Amygdala (tissue), 56 donors: ENCODE measurements at regions not wholly inside any gene's neighbourhood (a gene's known extent, or its start where the extent isn't known, plus 50 kb on each side); places are given as distances from the start of the nearest gene placed in this dataset.
"Not testable (repeated sequence)": the region's sequence is repeated elsewhere in the genome, so short reads cannot be mapped to it uniquely, and the experiment has no call there.

Source experiments
- DNase-seq, 56 donors: peaks; one replicate each; lab custom pipeline; 2025; lab: John Stamatoyannopoulos, UW

DNA sequence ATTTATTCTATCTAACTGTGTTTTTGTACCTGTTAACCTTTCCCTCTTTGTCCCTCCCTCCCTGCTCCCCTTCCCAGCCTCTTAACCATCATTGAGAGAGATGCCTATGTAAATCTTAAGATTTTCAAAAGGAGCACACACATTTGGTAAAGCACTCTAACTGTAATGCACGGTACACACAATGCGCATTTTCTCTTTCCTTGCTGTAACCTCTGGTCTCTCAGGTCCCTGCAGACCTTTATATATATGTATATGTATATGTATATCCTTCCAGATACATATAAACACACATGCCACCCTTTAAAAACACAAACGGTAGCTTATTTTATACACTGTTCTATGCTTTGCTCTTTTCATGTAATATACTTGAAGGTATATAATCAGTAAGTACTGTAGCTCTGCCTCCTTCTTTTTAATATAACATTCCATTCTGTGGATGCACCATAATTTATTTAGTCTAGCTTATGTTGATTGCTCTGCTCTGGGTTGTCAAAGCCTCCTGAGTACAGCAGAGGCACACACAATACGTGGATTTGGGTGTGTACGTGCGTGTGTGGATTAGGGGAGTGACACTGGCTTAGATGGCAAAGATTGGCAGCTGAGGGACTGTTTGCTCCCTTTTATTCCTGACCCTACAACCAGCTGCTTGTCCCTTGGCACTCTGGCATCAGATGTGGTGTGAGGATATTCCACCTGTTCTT lies 118.4 kb upstream of the PTPN20 start:
- not testable (repeated sequence) for DNase-seq

DNA sequence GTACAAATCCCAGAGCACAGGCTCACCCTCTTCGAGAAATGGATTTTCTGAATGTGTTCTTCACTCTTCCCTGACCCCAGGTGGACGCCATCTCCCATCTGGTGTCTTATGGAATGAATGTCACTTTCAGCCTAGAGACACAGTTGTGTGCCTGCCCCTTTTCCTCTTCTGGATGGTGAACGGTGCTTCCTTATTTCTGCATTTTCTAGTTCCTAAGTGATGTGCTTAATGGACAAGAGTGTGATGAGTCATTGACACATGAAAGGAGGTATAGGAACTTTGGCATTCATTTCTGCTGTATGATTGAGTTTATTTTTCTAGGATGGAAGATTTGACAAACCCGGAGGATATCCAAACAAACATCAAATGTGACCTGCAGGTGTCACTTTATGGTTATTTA lies 114.9 kb upstream of the PTPN20 start:
- DNase-seq: not testable (repeated sequence)

DNA sequence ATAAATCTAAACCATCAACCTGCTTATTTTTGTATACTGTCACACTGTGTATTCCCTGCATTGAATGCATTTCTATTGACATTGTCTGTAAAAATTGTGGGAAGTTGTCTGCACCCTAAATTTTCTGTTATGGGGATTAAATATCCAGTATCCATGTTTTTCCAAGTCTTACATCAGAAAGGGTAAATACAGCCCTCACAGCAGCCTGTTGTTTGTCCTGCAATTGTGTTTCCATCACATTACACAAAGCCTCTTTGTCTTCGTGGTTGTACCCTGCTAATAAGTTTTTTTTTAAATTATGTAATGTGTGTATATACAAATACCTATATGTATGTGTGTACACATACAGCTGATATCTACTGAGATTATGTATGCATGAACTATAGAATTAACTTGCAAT lies 109.2 kb upstream of the PTPN20 start:
- peak in 1 of 56 donors; percentile 6 for DNase-seq

DNA sequence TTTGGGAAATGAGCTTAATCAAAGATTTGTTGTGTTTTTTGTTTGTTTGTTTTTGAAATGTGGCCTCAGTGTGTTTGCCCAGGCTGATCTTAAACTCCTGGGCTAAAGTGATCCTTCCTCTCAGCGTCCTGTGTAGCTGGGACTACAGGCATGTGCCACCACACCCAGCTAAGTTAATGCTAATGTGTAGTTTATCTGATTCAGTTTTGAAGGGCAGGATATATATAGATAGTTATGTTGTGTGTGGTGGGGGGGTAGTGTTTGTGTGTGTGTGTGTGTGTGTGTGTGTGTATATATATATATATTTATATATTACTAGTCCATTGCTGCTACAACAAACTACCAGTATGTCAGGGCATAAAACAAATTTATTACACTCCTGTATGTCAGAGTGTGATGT lies 108.1 kb upstream of the PTPN20 start:
- DNase-seq: not testable (repeated sequence)

DNA sequence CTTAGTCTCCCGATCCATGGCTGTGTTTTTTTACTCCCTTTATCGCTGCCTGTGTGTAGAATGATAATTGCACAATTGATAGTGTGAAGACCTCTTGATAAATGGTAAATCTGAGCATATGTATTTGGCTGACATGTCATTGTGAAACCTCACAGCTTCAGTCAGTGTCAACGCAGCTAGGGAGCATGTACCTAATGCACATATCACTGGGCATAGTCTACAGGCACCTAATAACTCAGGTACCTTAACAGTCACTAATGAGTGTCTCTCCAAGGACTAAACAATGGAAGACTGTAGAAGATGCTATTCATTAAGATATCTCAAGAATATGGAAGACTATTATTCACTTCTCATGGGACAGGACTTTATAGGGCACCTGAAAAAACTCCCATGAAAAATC lies 101.0 kb upstream of the PTPN20 start:
- DNase-seq: not testable (repeated sequence)

DNA sequence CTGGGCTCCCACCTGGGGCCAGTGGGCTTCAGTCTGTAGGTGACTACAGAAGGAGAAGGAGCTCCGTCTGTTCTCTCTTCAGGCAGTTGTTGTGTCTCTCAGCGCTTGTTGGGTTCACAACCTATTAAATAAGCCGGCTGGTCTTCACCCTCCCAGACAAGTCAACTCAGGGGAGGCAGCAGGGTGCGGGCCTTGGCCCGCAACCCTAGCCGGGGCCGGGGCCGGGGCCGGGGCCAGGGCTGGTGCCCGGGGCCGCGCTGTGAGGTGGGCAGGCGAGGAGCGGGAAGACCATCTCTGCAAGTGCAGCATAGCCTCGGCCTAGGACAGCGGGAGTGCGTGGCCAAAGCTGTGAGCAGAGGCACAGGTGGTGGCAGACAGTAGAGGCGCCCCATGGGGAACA lies 95.1 kb upstream of the PTPN20 start:
- DNase-seq: not testable (repeated sequence)

DNA sequence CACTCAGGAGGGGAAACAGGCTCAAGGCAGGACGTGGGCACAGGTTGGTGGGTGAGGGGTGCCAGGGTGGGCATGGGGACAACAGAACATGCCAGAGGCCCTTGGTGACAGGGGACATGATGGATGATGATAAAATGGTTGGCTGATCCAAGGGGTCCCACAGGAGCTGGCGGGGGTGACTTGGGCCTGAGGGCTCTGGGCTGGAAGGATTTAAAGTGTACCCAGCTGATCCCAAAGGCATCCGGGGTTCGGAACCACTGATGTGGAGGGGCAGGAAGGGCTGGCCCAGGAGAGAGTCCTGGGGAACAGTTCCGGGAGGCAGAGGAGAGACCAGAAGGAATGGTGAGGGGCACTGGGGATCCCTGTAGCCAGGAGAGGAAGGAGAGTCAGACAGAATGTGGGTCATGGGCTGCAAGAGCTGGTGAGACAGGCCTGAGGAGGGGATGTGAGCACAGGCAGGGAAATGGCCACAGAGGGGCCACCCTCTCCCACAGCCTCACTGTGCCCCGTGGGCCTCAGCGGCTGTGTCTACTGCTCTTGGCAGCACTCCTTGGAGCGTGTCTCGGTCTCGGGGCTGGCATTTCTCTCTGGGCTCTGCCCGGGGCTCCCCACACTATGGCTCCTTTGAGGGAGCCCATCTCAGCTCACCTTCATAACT lies 70.7 kb upstream of the PTPN20 start:
- not testable (repeated sequence) for DNase-seq

DNA sequence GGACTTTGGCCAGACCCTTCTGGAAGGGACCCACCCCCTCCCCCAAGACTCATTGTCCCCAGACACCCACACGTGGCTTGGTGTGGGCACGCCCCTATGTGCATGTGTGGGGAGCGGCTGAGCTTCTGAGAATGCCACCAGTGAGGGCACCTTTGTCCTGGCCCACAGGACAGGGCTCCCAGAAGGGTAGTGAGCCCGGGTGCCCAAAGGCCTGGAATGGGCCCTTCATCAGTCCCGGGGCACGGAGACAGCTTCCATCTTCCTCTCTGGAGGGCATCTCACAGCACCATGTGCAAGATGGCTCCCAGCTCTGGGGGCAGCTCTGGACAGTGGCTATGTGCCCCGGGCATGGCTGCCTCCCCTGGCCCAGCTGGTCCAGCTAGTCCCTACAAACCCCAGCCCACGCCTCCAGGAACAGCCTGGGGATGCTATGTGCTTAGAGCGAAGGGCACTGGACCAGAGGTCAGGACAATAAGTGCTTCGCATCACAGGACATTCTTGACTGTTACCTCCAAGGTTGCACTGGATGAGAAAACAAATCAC lies 70.1 kb upstream of the PTPN20 start:
- DNase-seq: not testable (repeated sequence)

DNA sequence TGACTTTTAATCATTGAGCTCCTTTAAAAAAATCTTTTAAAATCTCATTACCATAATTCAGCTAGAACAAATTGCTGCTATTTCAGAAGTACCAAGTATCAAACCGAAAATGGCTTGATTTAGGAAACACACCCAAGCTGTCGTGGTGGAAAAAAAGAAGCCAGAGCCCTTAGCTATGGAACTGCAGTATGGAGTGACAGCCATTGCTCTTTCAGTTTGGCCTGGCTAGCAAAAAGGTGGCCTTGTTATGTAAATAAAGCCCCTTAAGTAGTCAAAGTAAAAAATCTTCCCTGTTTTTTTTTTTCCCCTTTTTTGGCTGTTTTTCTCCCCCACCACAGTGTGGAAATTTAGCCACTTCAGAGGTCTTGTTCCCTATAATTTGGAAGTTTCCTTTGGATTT lies 66.0 kb upstream of the PTPN20 start:
- DNase-seq: not testable (repeated sequence)

DNA sequence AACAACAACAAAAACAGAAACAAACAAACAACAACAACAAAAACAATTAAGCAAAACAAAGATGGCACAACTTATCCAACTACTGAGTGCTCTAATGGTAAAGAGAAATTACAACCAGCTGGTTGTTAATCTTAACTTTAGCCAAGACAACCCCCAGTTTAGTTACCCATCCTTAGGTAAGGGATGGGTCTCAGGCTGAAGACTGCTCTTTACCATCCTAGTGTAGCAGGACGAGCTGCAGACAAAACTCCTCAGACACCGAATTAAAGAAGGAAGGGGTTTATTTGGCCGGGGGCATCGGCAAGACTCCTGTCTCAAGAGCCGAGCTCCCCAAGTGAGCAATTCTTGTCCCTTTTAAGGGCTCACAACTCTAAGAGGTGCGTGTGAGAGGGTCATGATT lies 65.6 kb upstream of the PTPN20 start:
- DNase-seq: not testable (repeated sequence)

DNA sequence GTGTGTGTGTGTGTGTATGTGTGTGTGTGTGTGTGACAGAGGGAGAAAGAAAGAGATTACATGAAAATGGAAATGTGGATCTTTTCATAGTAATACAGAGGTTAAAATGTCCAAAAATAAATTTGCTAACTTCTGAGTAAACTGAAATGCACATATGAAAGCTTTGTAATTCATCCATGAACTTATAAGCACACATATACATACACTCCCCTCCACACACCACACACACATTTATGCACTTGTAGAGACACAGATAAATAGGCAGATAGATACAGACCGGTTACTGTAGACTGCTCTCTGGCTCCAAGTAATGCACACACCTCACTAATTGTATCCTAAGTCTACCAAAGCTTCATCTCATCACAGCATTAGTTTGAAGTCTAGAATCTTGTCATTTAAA lies 50.5 kb upstream of the PTPN20 start:
- DNase-seq: not testable (repeated sequence)
